H1 (cell line): ENCODE measurements at regions not wholly inside any gene's neighbourhood (a gene's known extent, or its start where the extent isn't known, plus 50 kb on each side); places are given as distances from the start of the nearest gene placed in this dataset.

Experiments used
- CTCF ChIA-PET: fragments of 300-600 bp; sonication (Branson Sonifier 250); formaldehyde crosslinking; loops from one replicate; lab custom pipeline; 2021; ENCODE audit not compliant: partially characterized antibody; lab: Charles Lee
- POLR2A ChIA-PET: fragments of 300-600 bp; sonication (Branson Sonifier 250); formaldehyde crosslinking; loops from one replicate; lab custom pipeline; 2021; ENCODE audit warnings: inconsistent platforms; ENCODE audit not compliant: partially characterized antibody; lab: Charles Lee
- DNase-seq, 2 experiments: peaks; one replicate each; pipeline versions ENCODE4 v3.0.0 to v3.0.0-alpha.2; 2010 to 2022; ENCODE audit warnings: low spot score in 2 of 2, low read depth in 1 of 2, mixed read lengths in 1 of 2
- FAIRE-seq: peaks from 2 replicates; lab custom pipeline; 2011; peaks lifted over from hg19 to GRCh38; lab: Jason Lieb, UNC
- H2AFZ ChIP-seq: 2 replicates; pipeline ENCODE4 v1.8.1; 2012; ENCODE audit warnings: low read length, inconsistent platforms
- H2AK5ac ChIP-seq: 2 replicates; pipeline ENCODE4 v1.6.1; 2013; ENCODE audit warnings: low read depth, low read length
- H2BK120ac ChIP-seq: replicated peaks from 2 replicates; pipeline ENCODE3; 2013; ENCODE audit warnings: low read depth, low read length, inconsistent platforms
- H2BK12ac ChIP-seq: 2 replicates; pipeline ENCODE4 v1.6.1; 2013; ENCODE audit warnings: low read depth, low read length
- H2BK15ac ChIP-seq: 2 replicates; pipeline ENCODE4 v1.6.1; 2013; ENCODE audit warnings: low read length
- H2BK20ac ChIP-seq: 2 replicates; pipeline ENCODE4 v1.6.1; 2013; ENCODE audit warnings: low read length
- H2BK5ac ChIP-seq: 2 replicates; pipeline ENCODE4 v1.6.1; 2013; ENCODE audit warnings: low read depth, low read length
- H3K14ac ChIP-seq: 2 replicates; pipeline ENCODE4 v1.6.1; 2013; ENCODE audit warnings: inconsistent platforms; ENCODE audit not compliant: insufficient read length
- H3K18ac ChIP-seq: 2 replicates; pipeline ENCODE4 v1.6.1; 2013; ENCODE audit warnings: low read length; ENCODE audit errors: extremely low read depth
- H3K23ac ChIP-seq: 2 replicates; pipeline ENCODE4 v1.6.1; 2013; ENCODE audit warnings: inconsistent platforms; ENCODE audit not compliant: insufficient read length
- H3K23me2 ChIP-seq: 2 replicates; pipeline ENCODE4 v1.6.1; 2013; ENCODE audit warnings: low read depth, low read length
- H3K27ac ChIP-seq: 2 replicates; pipeline ENCODE4 v1.6.1; 2011; ENCODE audit warnings: low read depth, low read length, inconsistent platforms
- H3K27me3 ChIP-seq, 4 experiments: replicated peaks in 1 of 4; 1 replicate in 1 of 4; 2 replicates in 3 of 4; pipeline versions ENCODE4 v1.6.1 to v1.8.1; 2011 to 2013; ENCODE audit warnings: low read length in 3 of 4, mild to moderate bottlenecking in 3 of 4, inconsistent platforms in 2 of 4, mixed read lengths in 2 of 4, moderate library complexity in 1 of 4; ENCODE audit not compliant: control insufficient read depth in 3 of 4, insufficient read depth in 3 of 4; ENCODE audit errors: extremely low read depth in 1 of 4
- H3K36me3 ChIP-seq, 4 experiments: 2 replicates each; pipeline versions ENCODE4 v1.6.1 to v1.8.1; 2011 to 2013; ENCODE audit warnings: mild to moderate bottlenecking in 4 of 4, low read length in 3 of 4, moderate library complexity in 2 of 4, control low read depth in 1 of 4, inconsistent platforms in 1 of 4; ENCODE audit not compliant: insufficient read depth in 4 of 4, control insufficient read depth in 2 of 4
- H3K4ac ChIP-seq: replicated peaks from 2 replicates; pipeline ENCODE3; 2013; ENCODE audit warnings: low read length, low read depth, mixed read lengths, inconsistent platforms; ENCODE audit not compliant: insufficient read length
- H3K4me1 ChIP-seq, 4 experiments: replicated peaks in 1 of 4; 1 replicate in 1 of 4; 2 replicates in 3 of 4; pipeline versions ENCODE4 v1.6.1 to v1.8.1; 2011 to 2013; ENCODE audit warnings: low read length in 3 of 4, inconsistent platforms in 2 of 4, mixed read lengths in 1 of 4; ENCODE audit not compliant: insufficient read depth in 4 of 4, control insufficient read depth in 3 of 4
- H3K4me2 ChIP-seq, 2 experiments: 2 replicates each; pipeline versions ENCODE4 v1.6.1 to v1.8.1; 2011 to 2013; ENCODE audit warnings: low read depth in 2 of 2, low read length in 2 of 2, control low read depth in 1 of 2, inconsistent platforms in 1 of 2, mild to moderate bottlenecking in 1 of 2; ENCODE audit not compliant: insufficient read depth in 1 of 2
- H3K4me3 ChIP-seq, 4 experiments: fragments of 200-600, 300-600 bp in 1 of 4; sonication (generic), shearing (Covaris generic), sonication (Bioruptor Twin) in 1 of 4; 2 replicates each; pipeline versions ENCODE4 v1.5.1 to v1.8.1; 2011 to 2016; ENCODE audit warnings: low read length in 4 of 4, low read depth in 3 of 4, control low read depth in 2 of 4, inconsistent platforms in 2 of 4, mild to moderate bottlenecking in 2 of 4, mixed read lengths in 1 of 4, moderate library complexity in 1 of 4; ENCODE audit not compliant: insufficient read depth in 2 of 4; ENCODE audit errors: extremely low read depth in 1 of 4
- H3K56ac ChIP-seq: replicated peaks from 2 replicates; pipeline ENCODE3; 2013; ENCODE audit warnings: low read depth, mild to moderate bottlenecking, mixed read lengths, low read length, inconsistent platforms; ENCODE audit not compliant: insufficient read length
- H3K79me1 ChIP-seq: 2 replicates; pipeline ENCODE4 v1.6.1; 2013; ENCODE audit warnings: low read depth, low read length, control low read depth
- H3K79me2 ChIP-seq, 2 experiments: 2 replicates each; pipeline versions ENCODE4 v1.6.1 to v1.8.1; 2012 to 2013; ENCODE audit warnings: low read length in 2 of 2, mild to moderate bottlenecking in 2 of 2, inconsistent platforms in 1 of 2; ENCODE audit not compliant: insufficient read depth in 2 of 2, control insufficient read depth in 1 of 2
- H3K9ac ChIP-seq, 4 experiments: replicated peaks in 1 of 4; 1 replicate in 1 of 4; 2 replicates in 3 of 4; pipeline versions ENCODE4 v1.6.1 to v1.8.1; 2011 to 2013; ENCODE audit warnings: low read depth in 3 of 4, low read length in 3 of 4, control low read depth in 2 of 4, mild to moderate bottlenecking in 2 of 4, moderate library complexity in 2 of 4, inconsistent platforms in 1 of 4; ENCODE audit errors: extremely low read depth in 1 of 4
- H3K9me3 ChIP-seq, 2 experiments: 2 replicates each; pipeline versions ENCODE4 v1.6.1 to v1.8.1; 2012 to 2013; ENCODE audit warnings: mild to moderate bottlenecking in 2 of 2, moderate library complexity in 2 of 2, control low read depth in 1 of 2, inconsistent platforms in 1 of 2, low read depth in 1 of 2, low read length in 1 of 2, mixed read lengths in 1 of 2; ENCODE audit not compliant: insufficient read depth in 2 of 2
- H4K20me1 ChIP-seq, 2 experiments: replicated peaks in 1 of 2; 2 replicates each; pipeline versions ENCODE3 to v1.8.1; 2011 to 2013; ENCODE audit warnings: inconsistent platforms in 2 of 2, low read length in 2 of 2, mild to moderate bottlenecking in 1 of 2; ENCODE audit not compliant: insufficient read depth in 2 of 2, control insufficient read depth in 1 of 2
- H4K5ac ChIP-seq: 2 replicates; pipeline ENCODE4 v1.6.1; 2013; ENCODE audit warnings: low read length, low read depth, mixed read lengths, inconsistent platforms; ENCODE audit not compliant: insufficient read length
- H4K8ac ChIP-seq: 2 replicates; pipeline ENCODE4 v1.8.0; 2013; ENCODE audit warnings: mild to moderate bottlenecking, moderate library complexity, low read length, inconsistent platforms; ENCODE audit not compliant: insufficient read depth; ENCODE audit errors: extremely low read depth
- H4K91ac ChIP-seq: replicated peaks from 2 replicates; pipeline ENCODE3; 2013; ENCODE audit warnings: low read length, mixed read lengths, inconsistent platforms; ENCODE audit not compliant: insufficient read length
- ATF2 ChIP-seq: IDR thresholded peaks from 2 replicates; pipeline ENCODE4 v1.6.1; 2012; ENCODE audit warnings: low read length, inconsistent platforms
- BACH1 ChIP-seq: IDR thresholded peaks from 2 replicates; pipeline ENCODE4 v1.6.1; 2012; ENCODE audit warnings: low read length, improper control_type of control experiment
- CBX5 ChIP-seq: fragments of 300-800, 300-1000 bp; sonication (generic); IDR thresholded peaks from 2 replicates; pipeline ENCODE4 v1.7.1; 2016; ENCODE audit warnings: antibody characterized with exemption, low read length, low read depth
- CREB1 ChIP-seq: IDR thresholded peaks from 2 replicates; pipeline ENCODE4 v1.6.1; 2012; ENCODE audit warnings: inconsistent platforms
- CTCF ChIP-seq, 3 experiments: IDR thresholded peaks; 1 replicate in 2 of 3; 2 replicates in 1 of 3; pipeline versions ENCODE4 v1.5.1 to v1.6.1; 2011; ENCODE audit warnings: low read length in 3 of 3, mild to moderate bottlenecking in 3 of 3, inconsistent platforms in 2 of 3, low read depth in 1 of 3, moderate library complexity in 1 of 3; ENCODE audit not compliant: insufficient read depth in 1 of 3; ENCODE audit errors: control extremely low read depth in 1 of 3
- GTF2F1 ChIP-seq: IDR thresholded peaks from 2 replicates; pipeline ENCODE4 v1.6.1; 2012; ENCODE audit warnings: low read depth, low read length, improper control_type of control experiment, borderline replicate concordance
- JUND ChIP-seq: IDR thresholded peaks from 2 replicates; pipeline ENCODE4 v1.6.1; 2011; ENCODE audit warnings: mild to moderate bottlenecking, improper control_type of control experiment, low read length
- NANOG ChIP-seq: IDR thresholded peaks from 2 replicates; pipeline ENCODE4 v1.6.1; 2011; ENCODE audit warnings: low read length, low read depth, mild to moderate bottlenecking, inconsistent platforms; ENCODE audit not compliant: insufficient read depth, poor library complexity, severe bottlenecking
- SAP30 ChIP-seq: fragments of 300-600 bp; sonication (generic); IDR thresholded peaks from 2 replicates; pipeline ENCODE4 v1.7.1; 2012; ENCODE audit warnings: low read length, moderate library complexity, mild to moderate bottlenecking, inconsistent platforms; ENCODE audit not compliant: insufficient read depth, insufficient replicate concordance
- SIRT6 ChIP-seq: IDR thresholded peaks from one replicate; pipeline ENCODE4 v1.7.1; 2012; ENCODE audit warnings: low read length, inconsistent platforms
- WGBS, 2 experiments: shearing (Covaris generic) in 1 of 2; methylation state at CpG; one replicate each; pipeline versions ENCODE4 v1.1.6 to v1.1.7; 2013 to 2015; ENCODE audit warnings: low lambda C conversion rate in 2 of 2, mixed read lengths in 2 of 2, inconsistent platforms in 1 of 2, low coverage in 1 of 2, missing lambda C conversion rate in 1 of 2; ENCODE audit not compliant: insufficient replicate concordance in 2 of 2, insufficient coverage in 1 of 2, insufficient read length in 1 of 2; ENCODE audit errors: extremely low coverage in 1 of 2, missing lambda C conversion rate in 1 of 2; 5-methylcytosine and 5-hydroxymethylcytosine counted together

- Histone ChIP-seq H3K4ac (no peak overlapping the region), H2BK5ac (no peak overlapping the region), H2AK5ac (no peak overlapping the region), H3K79me1 (no peaks in the 10 kb centered on the region), H4K91ac (no peak overlapping the region), H4K8ac (no peak overlapping the region), H3K18ac (no peak overlapping the region), H3K4me1 (no peaks in the 10 kb centered on the region), H3K4me2 (no peak overlapping the region), H4K20me1 (no peaks in the 10 kb centered on the region), H3K56ac (no peak overlapping the region), H3K23ac (no peak overlapping the region), H3K14ac (no peak overlapping the region), H3K27me3 (no peaks in the 10 kb centered on the region), H3K9me3 (no peaks in the 10 kb centered on the region), H3K23me2 (no peaks in the 10 kb centered on the region), H3K4me3 (no peak overlapping the region), H2BK15ac (no peak overlapping the region), H2AFZ (no peak overlapping the region), H3K27ac (no peak overlapping the region), H2BK20ac (no peak overlapping the region), H4K5ac (no peak overlapping the region), H2BK12ac (no peak overlapping the region), H3K36me3 (no peaks in the 10 kb centered on the region), H2BK120ac (no peak overlapping the region), H3K79me2 (no peaks in the 10 kb centered on the region), H3K9ac (no peak overlapping the region)
- FAIRE-seq, result no peak
- CTCF ChIA-PET, result no interaction called here
- no peak for DNase-seq
- 100% methylated on average over 1 of the region's 1 CpG; no CpG with 5 or more reads in 1 of the 2 experiments for WGBS, 2 experiments
- POLR2A ChIA-PET, result no interaction called here
- TF ChIP-seq BACH1, result no peak
- TF ChIP-seq CREB1, result no peak
- no peak for TF ChIP-seq SIRT6
- no peak for TF ChIP-seq SAP30
- no peak for TF ChIP-seq CTCF (IDR thresholded peaks at IDR 0.05; ENCODE audit: control extremely low read depth in 1 of 3, insufficient read depth in 1 of 3, low read depth in 1 of 3, low read length in 3 of 3)
- no peak for TF ChIP-seq ATF2
- no peak for TF ChIP-seq NANOG
- no peak for TF ChIP-seq JUND
- TF ChIP-seq GTF2F1, result no peak
- TF ChIP-seq CBX5, result no peak
Observed at GRCh38 chr3:106194726-106195125, 325.9 kb upstream of the CBLB start.
